ENCODE measurements at regions not wholly inside any gene's neighbourhood (a gene's known extent, or its start where the extent isn't known, plus 50 kb on each side); places are given as distances from the start of the nearest gene placed in this dataset.

DNA sequence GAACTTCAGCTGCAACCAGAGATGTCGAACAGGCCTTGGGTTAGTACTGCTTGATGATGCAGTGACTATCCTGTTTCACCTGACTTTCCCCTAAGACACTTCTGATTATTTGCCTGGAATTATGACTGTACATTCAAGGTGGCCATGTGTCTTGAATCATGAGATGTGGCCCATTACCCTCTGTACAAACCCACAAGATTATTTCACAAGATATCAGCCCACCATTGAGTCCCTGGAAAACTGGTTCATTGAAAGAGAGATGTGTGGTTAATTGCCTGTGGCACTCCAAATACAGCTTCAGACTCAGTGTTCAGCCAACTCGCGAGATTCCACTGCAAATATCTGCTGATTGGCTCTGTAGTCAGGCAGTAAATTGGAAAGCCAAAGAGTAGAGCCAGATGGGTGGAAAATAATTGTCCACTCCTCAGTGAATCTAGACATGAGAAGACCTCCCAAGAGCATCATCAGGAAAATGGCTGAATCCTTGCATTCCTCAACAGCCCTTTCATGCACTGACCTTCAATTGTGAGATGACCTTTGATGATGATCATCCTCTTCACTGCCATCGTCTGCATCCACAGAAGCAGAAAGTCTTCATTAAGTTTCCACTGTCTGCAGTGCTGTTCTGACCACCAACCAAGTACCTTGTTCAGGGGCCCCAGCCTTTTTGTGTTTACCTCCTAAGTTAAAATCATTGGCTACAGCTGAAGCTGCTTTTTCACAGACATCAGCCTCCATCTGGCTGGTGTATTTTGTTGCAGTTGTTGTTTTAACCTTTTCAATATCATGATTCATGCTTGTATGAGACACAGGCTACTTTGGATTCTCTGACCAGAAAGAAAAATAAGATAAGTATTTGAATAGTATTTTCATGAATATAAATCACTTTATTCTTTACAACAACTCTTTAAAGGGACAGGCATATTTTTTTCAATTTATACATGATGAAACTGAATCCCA lies 75.2 kb downstream of the ESM1 start:
- intact Hi-C loops (cut with DNase I; ENCODE audit: low total_unique reads) = loop anchor here (5.0 kb wide), 1 partner anchor 237 kb away; no protein-coding TSS in a partner anchor
- DNase-seq = no peak
- H3K4me1 ChIP-seq = peaks cover 0 to 31% (median 6%) of the 10 kb centered on the region in 4 donors
- no peaks in the 10 kb centered on the region for H3K9me3 ChIP-seq
- peak overlapping the region in 1 of 2 donors; percentile 16 for H3K27ac ChIP-seq
- no peak overlapping the region for H3K4me3 ChIP-seq
- TF ChIP-seq, protein P1, sequence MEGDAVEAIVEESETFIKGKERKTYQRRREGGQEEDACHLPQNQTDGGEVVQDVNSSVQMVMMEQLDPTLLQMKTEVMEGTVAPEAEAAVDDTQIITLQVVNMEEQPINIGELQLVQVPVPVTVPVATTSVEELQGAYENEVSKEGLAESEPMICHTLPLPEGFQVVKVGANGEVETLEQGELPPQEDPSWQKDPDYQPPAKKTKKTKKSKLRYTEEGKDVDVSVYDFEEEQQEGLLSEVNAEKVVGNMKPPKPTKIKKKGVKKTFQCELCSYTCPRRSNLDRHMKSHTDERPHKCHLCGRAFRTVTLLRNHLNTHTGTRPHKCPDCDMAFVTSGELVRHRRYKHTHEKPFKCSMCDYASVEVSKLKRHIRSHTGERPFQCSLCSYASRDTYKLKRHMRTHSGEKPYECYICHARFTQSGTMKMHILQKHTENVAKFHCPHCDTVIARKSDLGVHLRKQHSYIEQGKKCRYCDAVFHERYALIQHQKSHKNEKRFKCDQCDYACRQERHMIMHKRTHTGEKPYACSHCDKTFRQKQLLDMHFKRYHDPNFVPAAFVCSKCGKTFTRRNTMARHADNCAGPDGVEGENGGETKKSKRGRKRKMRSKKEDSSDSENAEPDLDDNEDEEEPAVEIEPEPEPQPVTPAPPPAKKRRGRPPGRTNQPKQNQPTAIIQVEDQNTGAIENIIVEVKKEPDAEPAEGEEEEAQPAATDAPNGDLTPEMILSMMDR (IDR thresholded peaks at IDR 0.05) = no peak
- H3K27me3 ChIP-seq = no peaks in the 10 kb centered on the region
- H3K36me3 ChIP-seq = no peaks in the 10 kb centered on the region

DNA sequence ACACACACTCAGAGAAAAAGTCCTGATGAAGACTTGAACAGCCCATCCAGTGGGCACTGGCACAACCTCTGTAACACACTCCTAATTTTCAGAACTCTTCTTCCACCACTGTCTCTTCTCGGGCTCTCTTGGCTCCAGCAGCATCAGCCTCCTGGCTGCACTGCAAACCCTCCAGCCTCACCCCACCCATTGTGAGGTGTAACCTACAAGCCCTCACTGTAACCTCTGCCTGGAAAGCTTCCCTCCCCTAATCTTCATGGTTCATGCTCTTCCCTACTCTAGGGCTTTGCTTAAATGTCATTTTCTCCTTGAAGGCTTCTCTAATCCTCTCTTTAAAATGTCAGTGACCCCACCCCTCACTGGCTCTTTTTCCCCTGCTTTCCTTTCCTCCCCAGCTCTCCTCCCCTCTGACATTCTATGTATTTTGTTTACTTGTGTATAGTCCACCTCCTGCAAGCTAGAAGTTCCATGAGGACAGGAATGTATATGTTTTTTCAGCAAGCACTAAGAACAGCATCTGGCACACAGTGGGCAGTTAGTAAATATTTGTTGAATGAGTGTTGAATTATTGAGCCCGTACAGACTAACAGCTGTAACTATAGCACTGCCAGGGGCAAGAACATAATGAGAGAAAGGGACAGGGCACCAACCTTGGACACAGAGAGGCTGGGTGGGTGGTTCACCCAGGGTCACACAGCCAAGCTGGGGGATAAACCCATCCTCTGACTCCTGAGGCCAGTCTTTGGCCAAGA lies 76.4 kb downstream of the ESM1 start:
- no peaks in the 10 kb centered on the region for H3K9me3 ChIP-seq
- intact Hi-C loops (cut with DNase I; ENCODE audit: low total_unique reads) = loop anchor here (5.0 kb wide), 1 partner anchor 238 kb away; no protein-coding TSS in a partner anchor

DNA sequence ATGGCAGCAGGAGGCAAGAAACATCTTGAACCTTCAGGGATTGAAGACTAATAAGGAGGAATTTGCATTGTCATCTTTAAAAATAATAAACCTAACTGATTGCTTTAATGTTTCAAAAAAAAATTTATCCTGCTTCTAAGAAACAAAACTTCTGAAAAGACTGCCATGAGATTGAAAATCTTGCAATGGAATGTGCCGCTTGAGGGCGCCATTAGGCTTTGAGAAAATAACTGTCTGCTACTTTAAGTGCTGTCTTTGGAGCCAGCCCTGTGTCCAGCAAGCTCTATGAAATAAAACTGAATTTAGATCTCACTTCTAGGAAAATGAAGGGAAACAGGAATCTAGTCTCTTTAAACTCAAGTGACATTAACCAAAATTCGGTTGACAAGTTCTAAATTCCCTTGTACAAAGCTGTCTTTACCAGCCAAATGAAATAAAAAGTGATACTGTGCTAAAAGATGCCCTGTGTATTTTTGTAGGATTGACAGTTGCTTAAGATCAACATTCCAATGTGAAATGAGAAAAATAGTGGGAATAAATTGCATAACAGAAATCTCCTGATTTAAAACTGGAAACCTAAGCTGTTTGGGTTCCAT lies 79.4 kb downstream of the ESM1 start:
- Histone ChIP-seq H3K36me3 (no peaks in the 10 kb centered on the region), H3K27me3 (no peaks in the 10 kb centered on the region), H3K9me3 (no peaks in the 10 kb centered on the region), H3K27ac (peak overlapping the region in 1 of 2 donors; percentile 0), H3K4me3 (no peak overlapping the region), H3K4me1 (peaks cover 0 to 25% (median under 1%) of the 10 kb centered on the region in 4 donors)
- DNase-seq = peak; percentile 74 to 79
- intact Hi-C loops (cut with DNase I; ENCODE audit: low total_unique reads) = loop anchor here (5.0 kb wide), 1 partner anchor 241 kb away; no protein-coding TSS in a partner anchor
- TF ChIP-seq, protein P1 (IDR thresholded peaks at IDR 0.05) = peak; percentile 63 to 68

More for the DNA sequence above, 76.4 kb downstream of the ESM1 start:
- TF ChIP-seq, protein P1 (IDR thresholded peaks at IDR 0.05) = no peak
- Histone ChIP-seq H3K4me1 (peaks cover 0 to 31% (median 6%) of the 10 kb centered on the region in 4 donors), H3K27ac (no peak overlapping the region), H3K27me3 (no peaks in the 10 kb centered on the region), H3K36me3 (no peaks in the 10 kb centered on the region), H3K4me3 (no peak overlapping the region)
- no peak for DNase-seq

DNA sequence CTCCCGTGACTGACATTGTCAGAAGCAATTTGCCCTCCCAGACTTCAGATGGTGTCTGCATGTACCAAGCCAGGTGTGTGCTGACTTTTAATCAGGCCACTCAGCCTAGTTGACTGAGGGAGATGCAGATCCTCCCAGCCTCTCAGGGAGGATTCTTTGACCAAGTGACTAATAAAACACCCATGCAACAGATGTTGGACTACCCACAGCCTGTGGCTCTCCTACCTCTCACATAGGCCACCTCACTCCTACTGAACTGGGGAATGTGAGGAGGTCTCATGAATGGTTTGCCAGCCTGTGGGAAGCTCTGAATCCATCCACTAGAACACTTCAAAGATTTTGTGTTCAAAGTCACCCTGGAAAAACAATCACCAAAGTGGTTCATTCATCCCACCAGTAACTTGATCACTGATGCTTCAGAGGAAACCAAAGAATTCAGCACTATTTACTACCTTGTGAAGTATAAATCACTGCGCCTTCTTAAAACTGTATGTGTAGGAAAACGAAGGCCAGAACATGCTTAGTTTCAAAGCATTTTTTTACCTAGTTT lies 80.1 kb downstream of the ESM1 start:
- Histone ChIP-seq H3K4me1 (peaks cover 0 to 18% (median 0%) of the 10 kb centered on the region in 4 donors), H3K27me3 (no peaks in the 10 kb centered on the region), H3K27ac (no peak overlapping the region), H3K4me3 (no peak overlapping the region), H3K9me3 (no peaks in the 10 kb centered on the region), H3K36me3 (no peaks in the 10 kb centered on the region)
- intact Hi-C loops (cut with DNase I; ENCODE audit: low total_unique reads) = loop anchor here (5.0 kb wide), 1 partner anchor 242 kb away; no protein-coding TSS in a partner anchor
- no peak for DNase-seq
- TF ChIP-seq, protein P1 (IDR thresholded peaks at IDR 0.05) = no peak

DNA sequence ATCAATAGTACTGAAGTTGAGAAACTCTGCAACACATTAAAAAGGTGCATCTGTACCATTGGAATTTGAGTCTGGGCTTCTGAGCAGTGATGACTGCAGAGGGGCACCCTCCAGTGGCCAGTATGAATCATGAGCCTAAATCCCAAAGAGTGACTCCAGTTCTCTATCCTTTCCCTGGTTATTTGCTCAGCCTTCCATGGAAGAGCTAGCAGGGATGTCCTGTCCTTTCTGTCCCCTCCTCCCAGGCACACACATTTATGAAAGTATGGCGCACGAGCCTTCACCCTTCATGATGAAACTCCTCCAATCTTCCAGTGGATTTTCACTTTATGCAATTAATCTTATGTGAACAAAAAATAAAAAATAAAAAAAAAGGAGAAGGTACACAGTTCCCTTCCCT lies 81.0 kb downstream of the ESM1 start:
- intact Hi-C loops (cut with DNase I; ENCODE audit: low total_unique reads) = no loop called here
- H3K4me3 ChIP-seq = no peak overlapping the region
- no peak for DNase-seq
- H3K36me3 ChIP-seq = no peaks in the 10 kb centered on the region
- H3K27me3 ChIP-seq = no peaks in the 10 kb centered on the region
- TF ChIP-seq, protein P1 (IDR thresholded peaks at IDR 0.05) = peak in 1 of 2 experiments; percentile 8
- no peaks in the 10 kb centered on the region for H3K9me3 ChIP-seq
- peaks cover 0 to 9% (median 0%) of the 10 kb centered on the region in 4 donors for H3K4me1 ChIP-seq
- H3K27ac ChIP-seq = no peak overlapping the region
